DND-41 (cell line): ENCODE measurements at regions not wholly inside any gene's neighbourhood (a gene's known extent, or its start where the extent isn't known, plus 50 kb on each side); places are given as distances from the start of the nearest gene placed in this dataset.

Experiments
- ATAC-seq: fragments of 200-7000 bp; cut with Tn5 transposase; 3 replicates; pipeline ENCODE4 v1.9.1; 2021; ENCODE audit warnings: low read depth; ENCODE audit not compliant: insufficient read depth
- DNase-seq: peaks from one replicate; pipeline ENCODE4 v3.0.0-alpha.2; 2020
- H2AFZ ChIP-seq: 2 replicates; pipeline ENCODE4 v1.6.0; 2012; ENCODE audit warnings: low read depth, low read length
- H3K27ac ChIP-seq: 2 replicates; pipeline ENCODE4 v1.5.1; 2012; ENCODE audit warnings: low read length, inconsistent platforms
- H3K27me3 ChIP-seq: fragments of 200-600 bp; sonication (generic); 2 replicates; pipeline ENCODE4 v1.6.0; 2012; ENCODE audit warnings: low read length, mild to moderate bottlenecking, inconsistent platforms; ENCODE audit not compliant: insufficient read depth, poor library complexity
- H3K36me3 ChIP-seq: 2 replicates; pipeline ENCODE4 v1.5.1; 2012; ENCODE audit warnings: low read length, inconsistent platforms; ENCODE audit not compliant: insufficient read depth
- H3K4me1 ChIP-seq: 2 replicates; pipeline ENCODE4 v1.5.1; 2012; ENCODE audit warnings: mild to moderate bottlenecking, low read length; ENCODE audit not compliant: insufficient read depth
- H3K4me2 ChIP-seq: 2 replicates; pipeline ENCODE4 v1.6.0; 2012; ENCODE audit warnings: mild to moderate bottlenecking, moderate library complexity, low read length, inconsistent platforms; ENCODE audit not compliant: insufficient read depth
- H3K4me3 ChIP-seq, 2 experiments: fragments of 200-600 bp in 1 of 2; shearing (Covaris generic) in 1 of 2; 2 replicates each; pipeline ENCODE4 v1.5.1; 2012 to 2016; ENCODE audit warnings: inconsistent platforms in 2 of 2, low read length in 2 of 2, mild to moderate bottlenecking in 2 of 2, low read depth in 1 of 2, moderate library complexity in 1 of 2
- H3K79me2 ChIP-seq: 2 replicates; pipeline ENCODE4 v1.6.0; 2012; ENCODE audit warnings: low read length, inconsistent platforms; ENCODE audit not compliant: insufficient read depth
- H3K9ac ChIP-seq: 2 replicates; pipeline ENCODE4 v1.6.0; 2012; ENCODE audit warnings: low read depth, mild to moderate bottlenecking, inconsistent platforms, low read length, moderate library complexity
- H3K9me3 ChIP-seq: 2 replicates; pipeline ENCODE4 v1.5.1; 2012; ENCODE audit warnings: low read length, moderate library complexity, mild to moderate bottlenecking, inconsistent platforms; ENCODE audit not compliant: insufficient read depth, severe bottlenecking
- H4K20me1 ChIP-seq: 2 replicates; pipeline ENCODE4 v1.6.0; 2012; ENCODE audit warnings: low read length; ENCODE audit not compliant: insufficient read depth
- CTCF ChIP-seq: IDR thresholded peaks from 2 replicates; pipeline ENCODE4 v1.5.1; 2012; ENCODE audit warnings: borderline replicate concordance, low read length, moderate library complexity, mild to moderate bottlenecking; ENCODE audit not compliant: poor library complexity, severe bottlenecking; ENCODE audit errors: extremely low read depth
- EZH2 ChIP-seq: IDR thresholded peaks from 3 replicates; pipeline ENCODE4 v1.6.1; 2012; ENCODE audit warnings: borderline replicate concordance, low read depth, mild to moderate bottlenecking, moderate library complexity, low read length, inconsistent platforms; ENCODE audit not compliant: severe bottlenecking

- H3K4me3 ChIP-seq: no peak overlapping the region
- no peaks in the 10 kb centered on the region for H3K4me1 ChIP-seq
- ATAC-seq (no peak), DNase-seq (no peak)
- no peak overlapping the region for H3K27ac ChIP-seq
- no peak overlapping the region for H3K4me2 ChIP-seq
- H3K79me2 ChIP-seq: no peaks in the 10 kb centered on the region
- H4K20me1 ChIP-seq: no peaks in the 10 kb centered on the region
- H2AFZ ChIP-seq: no peak overlapping the region
- no peak overlapping the region for H3K9ac ChIP-seq
- H3K9me3 ChIP-seq: peaks cover 7% of the 10 kb centered on the region
- no peak for TF ChIP-seq EZH2
- no peak for TF ChIP-seq CTCF
- no peaks in the 10 kb centered on the region for H3K27me3 ChIP-seq
- H3K36me3 ChIP-seq: no peaks in the 10 kb centered on the region
These were observed 458.2 kb upstream of the NOX3 start for GRCh38 chr6:155913816-155914215.

- H2AFZ ChIP-seq: no peak overlapping the region
- ATAC-seq (no peak), DNase-seq (no peak)
- peaks cover 7% of the 10 kb centered on the region for H3K9me3 ChIP-seq
- H3K79me2 ChIP-seq: no peaks in the 10 kb centered on the region
- no peaks in the 10 kb centered on the region for H3K36me3 ChIP-seq
- H3K4me2 ChIP-seq: no peak overlapping the region
- no peak overlapping the region for H3K4me3 ChIP-seq
- H3K27ac ChIP-seq: no peak overlapping the region
- no peaks in the 10 kb centered on the region for H3K27me3 ChIP-seq
- no peak overlapping the region for H3K9ac ChIP-seq
- no peaks in the 10 kb centered on the region for H3K4me1 ChIP-seq
- H4K20me1 ChIP-seq: no peaks in the 10 kb centered on the region
- TF ChIP-seq CTCF (no peak), EZH2 (no peak)
These were observed 454.1 kb upstream of the NOX3 start for GRCh38 chr6:155909710-155910109.

- Histone ChIP-seq H3K4me3 (no peak overlapping the region), H3K4me1 (no peaks in the 10 kb centered on the region), H3K9me3 (no peaks in the 10 kb centered on the region), H3K9ac (no peak overlapping the region), H3K27ac (no peak overlapping the region), H3K79me2 (no peaks in the 10 kb centered on the region), H3K36me3 (no peaks in the 10 kb centered on the region), H4K20me1 (no peaks in the 10 kb centered on the region), H3K4me2 (no peak overlapping the region), H2AFZ (no peak overlapping the region), H3K27me3 (no peaks in the 10 kb centered on the region)
- ATAC-seq: no peak
- TF ChIP-seq EZH2 (no peak), CTCF (no peak)
- no peak for DNase-seq
These were observed 440.0 kb upstream of the NOX3 start for GRCh38 chr6:155895641-155896040.

GRCh38 chr6:155894758-155895157 lies 439.1 kb upstream of the NOX3 start:
- no peaks in the 10 kb centered on the region for H3K9me3 ChIP-seq
- ATAC-seq: no peak

More at GRCh38 chr6:155894758-155895157, 439.1 kb upstream of the NOX3 start:
- Histone ChIP-seq H3K27ac (no peak overlapping the region), H4K20me1 (no peaks in the 10 kb centered on the region), H2AFZ (no peak overlapping the region), H3K4me3 (no peak overlapping the region), H3K36me3 (no peaks in the 10 kb centered on the region), H3K79me2 (no peaks in the 10 kb centered on the region), H3K4me2 (no peak overlapping the region), H3K9ac (no peak overlapping the region), H3K4me1 (no peaks in the 10 kb centered on the region), H3K27me3 (no peaks in the 10 kb centered on the region)
- TF ChIP-seq CTCF (no peak), EZH2 (no peak)
- DNase-seq: no peak
